ENCODE measurements at regions not wholly inside any gene's neighbourhood (a gene's known extent, or its start where the extent isn't known, plus 50 kb on each side); places are given as distances from the start of the nearest gene placed in this dataset.

GRCh38 chr3:174358252-174358651, 500.9 kb upstream of the NAALADL2 start:
- TF ChIP-seq REST (IDR thresholded peaks at IDR 0.05) (no peak), GABPA (IDR thresholded peaks at IDR 0.05 in 1 of 2, conservative IDR thresholded peaks at IDR 0.05 in 1 of 2) (no peak), ZBTB33 (IDR thresholded peaks at IDR 0.05) (no peak)
- no peak overlapping the region for H3K9ac ChIP-seq (ENCODE audit: low read depth in 1 of 2, low read length in 2 of 2)
- H3K9me3 ChIP-seq (ENCODE audit: control insufficient read depth in 4 of 4, low read length in 3 of 4) = no peaks in the 10 kb centered on the region
- 95% methylated on average over 1 of the region's 1 CpG for WGBS
- DNase-seq (ENCODE audit: low spot score) = no peak
- no peaks in the 10 kb centered on the region for H3K27me3 ChIP-seq (ENCODE audit: control insufficient read depth in 4 of 4, insufficient read depth in 4 of 4, low read length in 3 of 4)
- no peaks in the 10 kb centered on the region for H3K4me1 ChIP-seq (ENCODE audit: control insufficient read depth in 4 of 4, insufficient read depth in 4 of 4, low read length in 3 of 4)
- H3K36me3 ChIP-seq (ENCODE audit: control insufficient read depth in 4 of 4, insufficient read depth in 3 of 4, low read depth in 1 of 4, low read length in 3 of 4) = no peaks in the 10 kb centered on the region
- H3K4me3 ChIP-seq (ENCODE audit: low read depth in 1 of 3, low read length in 3 of 3) = no peak overlapping the region
- H3K27ac ChIP-seq (ENCODE audit: low read depth in 1 of 2, low read length in 2 of 2) = no peak overlapping the region

- Histone ChIP-seq H3K27ac (ENCODE audit: low read depth in 1 of 2, low read length in 2 of 2) (no peak overlapping the region), H3K4me1 (ENCODE audit: control insufficient read depth in 4 of 4, insufficient read depth in 4 of 4, low read length in 3 of 4) (no peaks in the 10 kb centered on the region), H3K9me3 (ENCODE audit: control insufficient read depth in 4 of 4, low read length in 3 of 4) (no peaks in the 10 kb centered on the region), H3K36me3 (ENCODE audit: control insufficient read depth in 4 of 4, insufficient read depth in 3 of 4, low read depth in 1 of 4, low read length in 3 of 4) (no peaks in the 10 kb centered on the region), H3K4me3 (ENCODE audit: low read depth in 1 of 3, low read length in 3 of 3) (no peak overlapping the region), H3K9ac (ENCODE audit: low read depth in 1 of 2, low read length in 2 of 2) (no peak overlapping the region), H3K27me3 (ENCODE audit: control insufficient read depth in 4 of 4, insufficient read depth in 4 of 4, low read length in 3 of 4) (no peaks in the 10 kb centered on the region)
- no peak for DNase-seq (ENCODE audit: low spot score)
- 94% methylated on average over 3 of the region's 3 CpGs for WGBS
- TF ChIP-seq JUND (IDR thresholded peaks at IDR 0.05) (no peak), MAX (IDR thresholded peaks at IDR 0.05) (no peak), SP1 (IDR thresholded peaks at IDR 0.05) (no peak), ATF3 (IDR thresholded peaks at IDR 0.05) (no peak), HNF4A (conservative IDR thresholded peaks at IDR 0.05) (no peak), RAD21 (IDR thresholded peaks at IDR 0.05) (no peak), GABPA (IDR thresholded peaks at IDR 0.05 in 1 of 2, conservative IDR thresholded peaks at IDR 0.05 in 1 of 2) (no peak), NR2F2 (IDR thresholded peaks at IDR 0.05) (no peak)
Observed at GRCh38 chr3:174362556-174362955, 496.6 kb upstream of the NAALADL2 start.

- DNase-seq (ENCODE audit: low spot score) = no peak
Observed at GRCh38 chr3:174363256-174363655, 495.9 kb upstream of the NAALADL2 start.

More at GRCh38 chr3:174363256-174363655, 495.9 kb upstream of the NAALADL2 start:
- H3K4me1 ChIP-seq (ENCODE audit: control insufficient read depth in 4 of 4, insufficient read depth in 4 of 4, low read length in 3 of 4) = no peaks in the 10 kb centered on the region
- H3K27ac ChIP-seq (ENCODE audit: low read depth in 1 of 2, low read length in 2 of 2) = no peak overlapping the region
- H3K27me3 ChIP-seq (ENCODE audit: control insufficient read depth in 4 of 4, insufficient read depth in 4 of 4, low read length in 3 of 4) = no peaks in the 10 kb centered on the region
- no peaks in the 10 kb centered on the region for H3K36me3 ChIP-seq (ENCODE audit: control insufficient read depth in 4 of 4, insufficient read depth in 3 of 4, low read depth in 1 of 4, low read length in 3 of 4)
- no peaks in the 10 kb centered on the region for H3K9me3 ChIP-seq (ENCODE audit: control insufficient read depth in 4 of 4, low read length in 3 of 4)
- 41% methylated on average over 3 of the region's 3 CpGs for WGBS
- H3K9ac ChIP-seq (ENCODE audit: low read depth in 1 of 2, low read length in 2 of 2) = no peak overlapping the region
- TF ChIP-seq FOXA1 (IDR thresholded peaks at IDR 0.05) (no peak), RXRA (IDR thresholded peaks at IDR 0.05) (no peak), HNF4A (conservative IDR thresholded peaks at IDR 0.05) (no peak), RAD21 (IDR thresholded peaks at IDR 0.05) (no peak), HNF4G (IDR thresholded peaks at IDR 0.05) (no peak)
- H3K4me3 ChIP-seq (ENCODE audit: low read depth in 1 of 3, low read length in 3 of 3) = no peak overlapping the region
